ENCODE measurements at regions not wholly inside any gene's neighbourhood (a gene's known extent, or its start where the extent isn't known, plus 50 kb on each side); places are given as distances from the start of the nearest gene placed in this dataset.

DNA sequence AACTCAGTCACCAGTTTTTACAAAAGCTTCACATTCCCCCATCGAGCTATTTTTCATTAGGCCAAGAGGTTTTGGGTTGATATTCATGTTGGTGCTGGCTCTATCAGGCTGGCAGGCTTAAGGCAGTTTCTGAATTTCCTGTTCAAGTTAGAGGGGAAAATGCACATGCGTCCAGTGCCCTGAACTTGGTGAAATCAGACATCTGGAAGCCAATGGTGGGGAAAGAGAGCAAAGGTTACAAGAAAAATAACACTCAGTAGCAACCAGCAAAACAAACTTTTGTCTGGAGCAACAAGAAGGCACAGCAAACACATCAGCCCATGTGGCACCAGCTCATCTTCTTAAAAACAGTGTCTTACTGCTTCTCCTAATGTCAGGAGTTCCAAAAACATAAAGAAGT lies 155.6 kb upstream of the TSC22D2 start:
- 6% methylated on average over 2 of the region's 2 CpGs for WGBS (ENCODE audit: insufficient coverage, low coverage, missing lambda C conversion rate)
- no peak overlapping the region for H3K27ac ChIP-seq (ENCODE audit: extremely low read depth, low read depth, low read length)
- no peaks in the 10 kb centered on the region for H3K9me1 ChIP-seq (ENCODE audit: control insufficient read depth, insufficient read depth, low read length)
- H4K20me1 ChIP-seq (replicated peaks; ENCODE audit: control insufficient read depth, insufficient read depth, low read length) = no peaks in the 10 kb centered on the region
- peaks cover 0 to 3% of the 10 kb centered on the region in 2 experiments; a peak in 2 of 5 replicates for H3K27me3 ChIP-seq (ENCODE audit: control insufficient read depth in 2 of 2, insufficient read depth in 2 of 2, low read length in 2 of 2)
- H3K79me2 ChIP-seq (ENCODE audit: control insufficient read depth, insufficient read depth, low read length) = no peaks in the 10 kb centered on the region
- ChIA-PET CTCF (ENCODE audit: low intra/inter-chr PET ratio) (no interaction called here), POLR2A (interaction anchor here (0.9 to 1.5 kb wide), 2 partner anchors 12 to 30 kb away, joined by 3 to 4 read pairs; no protein-coding TSS in a partner anchor)
- no peak for FAIRE-seq
- BruUV-seq (replicated peaks) = no TSS peak
- H3K4me2 ChIP-seq (ENCODE audit: insufficient read depth, low read length) = no peak overlapping the region
- no peak overlapping the region for H3K4me3 ChIP-seq
- intact Hi-C loops (cut with micrococcal nuclease) (no loop called here), in situ Hi-C loops (cut with MboI) (no loop called here)
- H3K9me3 ChIP-seq (replicated peaks; ENCODE audit: control insufficient read depth, insufficient read depth, low read depth, low read length) = no peaks in the 10 kb centered on the region
- DNase-seq (ENCODE audit: extremely low read depth in 1 of 4, low spot score in 3 of 4) = no peak
- peak overlapping the region; percentile 48 for H2AFZ ChIP-seq (ENCODE audit: low read depth, low read length)
- H3K36me3 ChIP-seq (ENCODE audit: control insufficient read depth, insufficient read depth, low read length) = no peaks in the 10 kb centered on the region
- H3K4me1 ChIP-seq (replicated peaks in 1 of 2; ENCODE audit: control insufficient read depth in 2 of 2, insufficient read depth in 2 of 2, low read length in 2 of 2) = peaks cover 0 to 6% of the 10 kb centered on the region in 2 experiments; a peak in 3 of 5 replicates
- H3K9ac ChIP-seq (ENCODE audit: insufficient read depth in 1 of 2, low read depth in 2 of 2, low read length in 2 of 2) = no peak overlapping the region
- ATAC-seq = no peak
- TF ChIP-seq, protein P1, sequence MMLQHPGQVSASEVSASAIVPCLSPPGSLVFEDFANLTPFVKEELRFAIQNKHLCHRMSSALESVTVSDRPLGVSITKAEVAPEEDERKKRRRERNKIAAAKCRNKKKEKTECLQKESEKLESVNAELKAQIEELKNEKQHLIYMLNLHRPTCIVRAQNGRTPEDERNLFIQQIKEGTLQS (IDR thresholded peaks at IDR 0.05) = no peak
- TF ChIP-seq, protein P1 (CRISPR knock-in tag; conservative IDR thresholded peaks at IDR 0.05) = no peak
- TF ChIP-seq, protein P2, sequence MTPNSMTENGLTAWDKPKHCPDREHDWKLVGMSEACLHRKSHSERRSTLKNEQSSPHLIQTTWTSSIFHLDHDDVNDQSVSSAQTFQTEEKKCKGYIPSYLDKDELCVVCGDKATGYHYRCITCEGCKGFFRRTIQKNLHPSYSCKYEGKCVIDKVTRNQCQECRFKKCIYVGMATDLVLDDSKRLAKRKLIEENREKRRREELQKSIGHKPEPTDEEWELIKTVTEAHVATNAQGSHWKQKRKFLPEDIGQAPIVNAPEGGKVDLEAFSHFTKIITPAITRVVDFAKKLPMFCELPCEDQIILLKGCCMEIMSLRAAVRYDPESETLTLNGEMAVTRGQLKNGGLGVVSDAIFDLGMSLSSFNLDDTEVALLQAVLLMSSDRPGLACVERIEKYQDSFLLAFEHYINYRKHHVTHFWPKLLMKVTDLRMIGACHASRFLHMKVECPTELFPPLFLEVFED (CRISPR knock-in tag; conservative IDR thresholded peaks at IDR 0.05) = no peak
- TF ChIP-seq ZNF584 (CRISPR knock-in tag; IDR thresholded peaks at IDR 0.05; ENCODE audit: low read depth) = no peak
- no peak for TF ChIP-seq CSDE1 (IDR thresholded peaks at IDR 0.05)
- TF ChIP-seq MECOM (CRISPR knock-in tag; IDR thresholded peaks at IDR 0.05) = no peak
- TF ChIP-seq BMI1 (IDR thresholded peaks at IDR 0.05; ENCODE audit: low read length) = no peak
- TF ChIP-seq NFE2 (IDR thresholded peaks at IDR 0.05; ENCODE audit: low read depth) = no peak
- TF ChIP-seq L3MBTL2 (IDR thresholded peaks at IDR 0.05) = no peak
- TF ChIP-seq SP2 (IDR thresholded peaks at IDR 0.05; ENCODE audit: extremely low read depth, low read depth, low read length, poor library complexity, severe bottlenecking) = no peak
- no peak for TF ChIP-seq ZNF174 (CRISPR knock-in tag; IDR thresholded peaks at IDR 0.05)
- TF ChIP-seq, protein P3, sequence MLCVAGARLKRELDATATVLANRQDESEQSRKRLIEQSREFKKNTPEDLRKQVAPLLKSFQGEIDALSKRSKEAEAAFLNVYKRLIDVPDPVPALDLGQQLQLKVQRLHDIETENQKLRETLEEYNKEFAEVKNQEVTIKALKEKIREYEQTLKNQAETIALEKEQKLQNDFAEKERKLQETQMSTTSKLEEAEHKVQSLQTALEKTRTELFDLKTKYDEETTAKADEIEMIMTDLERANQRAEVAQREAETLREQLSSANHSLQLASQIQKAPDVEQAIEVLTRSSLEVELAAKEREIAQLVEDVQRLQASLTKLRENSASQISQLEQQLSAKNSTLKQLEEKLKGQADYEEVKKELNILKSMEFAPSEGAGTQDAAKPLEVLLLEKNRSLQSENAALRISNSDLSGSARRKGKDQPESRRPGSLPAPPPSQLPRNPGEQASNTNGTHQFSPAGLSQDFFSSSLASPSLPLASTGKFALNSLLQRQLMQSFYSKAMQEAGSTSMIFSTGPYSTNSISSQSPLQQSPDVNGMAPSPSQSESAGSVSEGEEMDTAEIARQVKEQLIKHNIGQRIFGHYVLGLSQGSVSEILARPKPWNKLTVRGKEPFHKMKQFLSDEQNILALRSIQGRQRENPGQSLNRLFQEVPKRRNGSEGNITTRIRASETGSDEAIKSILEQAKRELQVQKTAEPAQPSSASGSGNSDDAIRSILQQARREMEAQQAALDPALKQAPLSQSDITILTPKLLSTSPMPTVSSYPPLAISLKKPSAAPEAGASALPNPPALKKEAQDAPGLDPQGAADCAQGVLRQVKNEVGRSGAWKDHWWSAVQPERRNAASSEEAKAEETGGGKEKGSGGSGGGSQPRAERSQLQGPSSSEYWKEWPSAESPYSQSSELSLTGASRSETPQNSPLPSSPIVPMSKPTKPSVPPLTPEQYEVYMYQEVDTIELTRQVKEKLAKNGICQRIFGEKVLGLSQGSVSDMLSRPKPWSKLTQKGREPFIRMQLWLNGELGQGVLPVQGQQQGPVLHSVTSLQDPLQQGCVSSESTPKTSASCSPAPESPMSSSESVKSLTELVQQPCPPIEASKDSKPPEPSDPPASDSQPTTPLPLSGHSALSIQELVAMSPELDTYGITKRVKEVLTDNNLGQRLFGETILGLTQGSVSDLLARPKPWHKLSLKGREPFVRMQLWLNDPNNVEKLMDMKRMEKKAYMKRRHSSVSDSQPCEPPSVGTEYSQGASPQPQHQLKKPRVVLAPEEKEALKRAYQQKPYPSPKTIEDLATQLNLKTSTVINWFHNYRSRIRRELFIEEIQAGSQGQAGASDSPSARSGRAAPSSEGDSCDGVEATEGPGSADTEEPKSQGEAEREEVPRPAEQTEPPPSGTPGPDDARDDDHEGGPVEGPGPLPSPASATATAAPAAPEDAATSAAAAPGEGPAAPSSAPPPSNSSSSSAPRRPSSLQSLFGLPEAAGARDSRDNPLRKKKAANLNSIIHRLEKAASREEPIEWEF (CRISPR knock-in tag; IDR thresholded peaks at IDR 0.05) = no peak
- TF ChIP-seq, protein P4, sequence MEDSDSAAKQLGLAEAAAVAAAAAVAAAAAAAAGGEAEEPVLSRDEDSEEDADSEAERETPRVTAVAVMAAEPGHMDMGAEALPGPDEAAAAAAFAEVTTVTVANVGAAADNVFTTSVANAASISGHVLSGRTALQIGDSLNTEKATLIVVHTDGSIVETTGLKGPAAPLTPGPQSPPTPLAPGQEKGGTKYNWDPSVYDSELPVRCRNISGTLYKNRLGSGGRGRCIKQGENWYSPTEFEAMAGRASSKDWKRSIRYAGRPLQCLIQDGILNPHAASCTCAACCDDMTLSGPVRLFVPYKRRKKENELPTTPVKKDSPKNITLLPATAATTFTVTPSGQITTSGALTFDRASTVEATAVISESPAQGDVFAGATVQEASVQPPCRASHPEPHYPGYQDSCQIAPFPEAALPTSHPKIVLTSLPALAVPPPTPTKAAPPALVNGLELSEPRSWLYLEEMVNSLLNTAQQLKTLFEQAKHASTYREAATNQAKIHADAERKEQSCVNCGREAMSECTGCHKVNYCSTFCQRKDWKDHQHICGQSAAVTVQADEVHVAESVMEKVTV (CRISPR knock-in tag; IDR thresholded peaks at IDR 0.05) = no peak
- TF ChIP-seq, protein P5, sequence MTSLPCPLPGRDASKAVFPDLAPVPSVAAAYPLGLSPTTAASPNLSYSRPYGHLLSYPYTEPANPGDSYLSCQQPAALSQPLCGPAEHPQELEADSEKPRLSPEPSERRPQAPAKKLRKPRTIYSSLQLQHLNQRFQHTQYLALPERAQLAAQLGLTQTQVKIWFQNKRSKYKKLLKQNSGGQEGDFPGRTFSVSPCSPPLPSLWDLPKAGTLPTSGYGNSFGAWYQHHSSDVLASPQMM (CRISPR knock-in tag; IDR thresholded peaks at IDR 0.05) = no peak
- TF ChIP-seq ZNF133 (CRISPR knock-in tag; IDR thresholded peaks at IDR 0.05) = no peak
